GM10248 (cell line): ENCODE measurements at regions not wholly inside any gene's neighbourhood (a gene's known extent, or its start where the extent isn't known, plus 50 kb on each side); places are given as distances from the start of the nearest gene placed in this dataset.

ENCODE experiments used
- CTCF ChIA-PET: fragments of 300-600 bp; sonication (Branson Sonifier 250); formaldehyde crosslinking; extraction: SDS; loops from one replicate; lab custom pipeline; 2021; ENCODE audit warnings: antibody characterized with exemption; lab: Yijun Ruan, JAX
- POLR2A ChIA-PET: fragments of 350-650 bp; sonication (Branson Sonifier 250); formaldehyde crosslinking; extraction: SDS; loops from one replicate; lab custom pipeline; 2020; ENCODE audit warnings: antibody characterized with exemption; lab: Yijun Ruan, JAX
- DNase-seq: peaks from one replicate; pipeline ENCODE4 v3.0.0; 2012; ENCODE audit errors: extremely low spot score
- CTCF ChIP-seq: IDR thresholded peaks from 2 replicates; pipeline ENCODE4 v1.5.1; 2012; ENCODE audit warnings: mild to moderate bottlenecking, low read depth; ENCODE audit errors: extremely low read depth, missing control alignments, control extremely low read depth

- ChIA-PET POLR2A (interaction anchor here (0.6 kb wide), 1 partner anchor 844 kb away, joined by 3 read pairs; no protein-coding TSS in a partner anchor), CTCF (interaction anchor here (0.7 to 1.1 kb wide), 3 partner anchors 15 to 34 kb away, joined by 3 to 4 read pairs (median 3); no protein-coding TSS in a partner anchor)
- peak; percentile 57 for DNase-seq
- TF ChIP-seq CTCF, result no peak
These were observed 106.4 kb upstream of the SESN3 start for GRCh38 chr11:95337175-95337957.

- TF ChIP-seq CTCF, result no peak
- no peak for DNase-seq
- CTCF ChIA-PET, result no interaction called here
- POLR2A ChIA-PET, result no interaction called here
These were observed 105.0 kb upstream of the SESN3 start for GRCh38 chr11:95335989-95336388.

DNA sequence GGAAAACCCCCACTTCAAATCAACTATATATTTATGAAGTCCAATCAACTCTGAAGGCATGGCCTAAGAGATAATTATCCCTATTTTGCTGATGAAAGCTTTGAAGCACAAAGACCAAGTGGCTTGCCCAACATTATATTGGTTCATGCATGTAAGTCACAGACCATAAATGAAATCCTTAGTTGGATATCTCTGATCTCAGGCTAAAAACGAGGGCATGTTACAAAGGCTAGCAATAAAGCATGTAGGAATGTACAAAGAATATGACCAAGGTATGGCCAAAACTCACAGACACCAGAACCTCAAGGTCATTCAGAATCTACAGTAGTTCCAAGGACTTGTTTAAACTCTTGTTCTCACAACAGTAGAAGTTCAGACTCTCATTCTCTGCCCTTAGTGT is 100.2 kb upstream of the SESN3 start:
- TF ChIP-seq CTCF, result no peak
- no peak for DNase-seq
- POLR2A ChIA-PET, result no interaction called here
- CTCF ChIA-PET, result interaction anchor here (1.4 to 1.8 kb wide), 2 partner anchors 19 to 180 kb away, joined by 3 to 4 read pairs; no protein-coding TSS in a partner anchor

DNA sequence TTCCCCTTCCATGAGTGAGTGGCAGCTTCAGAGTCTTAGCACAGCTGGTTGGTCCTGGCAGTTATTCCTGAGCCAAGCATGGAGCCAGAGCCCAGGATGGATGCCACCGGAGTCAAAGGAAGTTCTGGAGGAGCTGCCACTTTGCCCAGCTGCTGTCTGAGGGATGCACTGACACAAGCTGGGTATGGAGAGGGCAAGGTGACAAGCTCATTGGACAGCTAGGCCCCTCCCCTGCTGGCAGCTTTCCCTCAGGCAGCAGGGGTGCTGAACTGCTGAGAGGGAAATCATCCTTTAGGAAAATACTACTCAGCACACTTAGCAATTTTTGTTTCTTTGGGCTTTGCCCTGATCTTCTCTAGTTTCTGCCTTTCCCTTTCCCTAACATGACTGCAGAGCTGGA is 99.3 kb upstream of the SESN3 start:
- TF ChIP-seq CTCF, result no peak
- no peak for DNase-seq
- CTCF ChIA-PET, result interaction anchor here (1.1 to 1.8 kb wide), 3 partner anchors 11 to 179 kb away, joined by 3 to 4 read pairs (median 3); no protein-coding TSS in a partner anchor
- POLR2A ChIA-PET, result no interaction called here

DNA sequence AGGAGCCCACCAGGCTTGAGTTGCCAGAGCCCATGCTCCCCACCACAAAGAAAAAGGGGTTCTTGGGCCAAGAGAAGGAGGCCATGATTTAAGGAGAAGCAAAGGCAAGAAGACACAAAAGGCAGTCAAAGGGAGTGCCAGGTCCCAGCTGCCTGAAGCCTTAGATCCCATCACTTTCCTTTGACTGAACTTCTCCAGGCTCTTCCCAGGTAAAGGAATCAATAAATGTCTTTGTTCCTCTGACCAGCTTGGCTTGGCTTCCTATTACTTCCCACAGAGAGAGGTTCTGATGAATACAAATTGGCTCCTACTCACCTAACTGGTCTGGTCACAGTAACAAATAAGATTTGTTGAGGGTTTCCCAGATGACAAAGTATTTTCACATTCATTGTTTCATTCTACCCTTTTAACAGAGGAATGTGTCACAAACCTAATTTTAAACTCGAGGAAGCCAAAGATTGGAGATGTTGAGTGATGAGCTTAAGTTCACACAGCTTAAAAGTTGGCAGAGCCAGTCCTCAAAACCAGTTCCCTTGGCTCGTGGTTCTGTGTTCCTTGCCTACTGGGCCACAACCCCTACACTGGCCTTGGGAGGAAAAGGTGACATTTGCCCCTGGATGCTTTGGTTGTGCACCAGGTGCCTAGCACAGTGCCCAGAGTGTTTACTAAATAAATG is 96.4 kb upstream of the SESN3 start:
- DNase-seq, result no peak
- CTCF ChIA-PET, result no interaction called here
- POLR2A ChIA-PET, result no interaction called here
- no peak for TF ChIP-seq CTCF

GRCh38 chr11:95325777-95326258 is 94.8 kb upstream of the SESN3 start:
- ChIA-PET POLR2A (no interaction called here), CTCF (no interaction called here)
- DNase-seq, result no peak
- TF ChIP-seq CTCF, result no peak
